ENCODE measurements at regions not wholly inside any gene's neighbourhood (a gene's known extent, or its start where the extent isn't known, plus 50 kb on each side); places are given as distances from the start of the nearest gene placed in this dataset.

GRCh38 chr12:13602172-13602571, 379.2 kb downstream of the GRIN2B start:
- H3K27ac ChIP-seq (replicated peaks), result no peak overlapping the region
- TF ChIP-seq REST (IDR thresholded peaks at IDR 0.05; ENCODE audit: insufficient replicate concordance, low read depth) (no peak), GABPA (IDR thresholded peaks at IDR 0.05; ENCODE audit: low read depth) (no peak), SPI1 (IDR thresholded peaks at IDR 0.05; ENCODE audit: borderline replicate concordance, low read depth) (no peak), POLR2AphosphoS5 (IDR thresholded peaks at IDR 0.05; ENCODE audit: low read depth) (no peak)
- TF ChIP-seq, protein P1, sequence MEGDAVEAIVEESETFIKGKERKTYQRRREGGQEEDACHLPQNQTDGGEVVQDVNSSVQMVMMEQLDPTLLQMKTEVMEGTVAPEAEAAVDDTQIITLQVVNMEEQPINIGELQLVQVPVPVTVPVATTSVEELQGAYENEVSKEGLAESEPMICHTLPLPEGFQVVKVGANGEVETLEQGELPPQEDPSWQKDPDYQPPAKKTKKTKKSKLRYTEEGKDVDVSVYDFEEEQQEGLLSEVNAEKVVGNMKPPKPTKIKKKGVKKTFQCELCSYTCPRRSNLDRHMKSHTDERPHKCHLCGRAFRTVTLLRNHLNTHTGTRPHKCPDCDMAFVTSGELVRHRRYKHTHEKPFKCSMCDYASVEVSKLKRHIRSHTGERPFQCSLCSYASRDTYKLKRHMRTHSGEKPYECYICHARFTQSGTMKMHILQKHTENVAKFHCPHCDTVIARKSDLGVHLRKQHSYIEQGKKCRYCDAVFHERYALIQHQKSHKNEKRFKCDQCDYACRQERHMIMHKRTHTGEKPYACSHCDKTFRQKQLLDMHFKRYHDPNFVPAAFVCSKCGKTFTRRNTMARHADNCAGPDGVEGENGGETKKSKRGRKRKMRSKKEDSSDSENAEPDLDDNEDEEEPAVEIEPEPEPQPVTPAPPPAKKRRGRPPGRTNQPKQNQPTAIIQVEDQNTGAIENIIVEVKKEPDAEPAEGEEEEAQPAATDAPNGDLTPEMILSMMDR (IDR thresholded peaks at IDR 0.05; ENCODE audit: insufficient read depth, low read length), result no peak
- no peak overlapping the region for H3K4me3 ChIP-seq (replicated peaks; ENCODE audit: insufficient read depth, low read length)
- H3K27me3 ChIP-seq (ENCODE audit: insufficient read depth, poor library complexity, severe bottlenecking), result no peaks in the 10 kb centered on the region
- DNase-seq (ENCODE audit: low read depth in 1 of 2, low spot score in 1 of 2), result no peak

DNA sequence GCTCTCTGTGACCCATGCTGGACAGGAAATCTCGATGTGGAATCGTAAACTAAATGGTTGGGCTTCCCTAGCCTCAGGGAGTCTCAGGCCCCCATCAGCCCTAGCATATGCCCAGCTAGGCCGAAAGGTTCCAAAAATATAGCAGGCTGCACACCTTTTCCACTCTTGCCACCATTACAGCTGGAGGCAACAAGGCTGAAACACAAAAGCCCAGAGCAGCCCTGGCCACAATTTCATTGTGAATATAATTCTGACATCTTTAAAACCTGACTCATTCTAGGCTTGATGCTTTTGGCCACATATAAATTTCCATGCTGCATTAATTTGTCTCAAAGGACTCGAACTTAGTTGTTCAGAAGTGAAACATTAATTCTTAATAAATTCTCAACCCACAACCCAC, 382.2 kb downstream of the GRIN2B start:
- TF ChIP-seq GABPA (IDR thresholded peaks at IDR 0.05; ENCODE audit: low read depth) (no peak), POLR2AphosphoS5 (IDR thresholded peaks at IDR 0.05; ENCODE audit: low read depth) (no peak), SPI1 (IDR thresholded peaks at IDR 0.05; ENCODE audit: borderline replicate concordance, low read depth) (no peak), REST (IDR thresholded peaks at IDR 0.05; ENCODE audit: insufficient replicate concordance, low read depth) (no peak)
- TF ChIP-seq, protein P1 (IDR thresholded peaks at IDR 0.05; ENCODE audit: insufficient read depth, low read length), result no peak
- no peak for DNase-seq (ENCODE audit: low read depth in 1 of 2, low spot score in 1 of 2)
- no peaks in the 10 kb centered on the region for H3K27me3 ChIP-seq (ENCODE audit: insufficient read depth, poor library complexity, severe bottlenecking)
- no peak overlapping the region for H3K27ac ChIP-seq (replicated peaks)
- H3K4me3 ChIP-seq (replicated peaks; ENCODE audit: insufficient read depth, low read length), result no peak overlapping the region

DNA sequence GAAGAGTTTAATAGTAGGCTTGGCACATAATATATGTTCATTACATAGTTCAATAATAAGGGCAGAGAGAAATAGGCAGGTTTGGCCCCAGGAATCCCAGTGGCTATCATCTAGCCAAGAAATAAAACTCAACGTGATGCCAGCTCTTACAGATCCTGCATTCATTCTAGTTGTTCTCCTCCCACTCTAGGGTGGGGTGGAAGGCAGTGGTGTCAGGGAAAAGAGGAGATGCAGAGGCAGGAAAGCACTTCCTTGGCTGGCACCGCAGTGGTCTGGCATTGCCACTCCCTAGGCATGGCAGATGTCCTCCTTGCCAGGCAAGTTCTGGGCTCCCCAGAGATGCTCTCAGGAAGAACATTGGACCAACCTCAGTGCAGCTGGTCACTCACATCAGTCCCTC, 383.6 kb downstream of the GRIN2B start:
- Histone ChIP-seq H3K4me3 (replicated peaks; ENCODE audit: insufficient read depth, low read length) (no peak overlapping the region), H3K27me3 (ENCODE audit: insufficient read depth, poor library complexity, severe bottlenecking) (no peaks in the 10 kb centered on the region), H3K27ac (replicated peaks) (no peak overlapping the region)
- TF ChIP-seq GABPA (IDR thresholded peaks at IDR 0.05; ENCODE audit: low read depth), result no peak
- no peak for TF ChIP-seq POLR2AphosphoS5 (IDR thresholded peaks at IDR 0.05; ENCODE audit: low read depth)
- no peak for TF ChIP-seq SPI1 (IDR thresholded peaks at IDR 0.05; ENCODE audit: borderline replicate concordance, low read depth)
- TF ChIP-seq REST (IDR thresholded peaks at IDR 0.05; ENCODE audit: insufficient replicate concordance, low read depth), result no peak
- no peak for DNase-seq (ENCODE audit: low read depth in 1 of 2, low spot score in 1 of 2)
